GM21786 (cell line): ENCODE measurements at regions not wholly inside any gene's neighbourhood (a gene's known extent, or its start where the extent isn't known, plus 50 kb on each side); places are given as distances from the start of the nearest gene placed in this dataset.
"Not testable (repeated sequence)": the region's sequence is repeated elsewhere in the genome, so short reads cannot be mapped to it uniquely, and the experiment has no call there.

Source experiments
- ATAC-seq: cut with Tn5 transposase; IDR thresholded peaks from one replicate; pipeline ENCODE4 v1.9.1; 2021; ENCODE audit not compliant: unreplicated experiment

- ATAC-seq, result no peak
These were observed 90.9 kb upstream of the MDM1 start for GRCh38 chr12:68422956-68423574.

DNA sequence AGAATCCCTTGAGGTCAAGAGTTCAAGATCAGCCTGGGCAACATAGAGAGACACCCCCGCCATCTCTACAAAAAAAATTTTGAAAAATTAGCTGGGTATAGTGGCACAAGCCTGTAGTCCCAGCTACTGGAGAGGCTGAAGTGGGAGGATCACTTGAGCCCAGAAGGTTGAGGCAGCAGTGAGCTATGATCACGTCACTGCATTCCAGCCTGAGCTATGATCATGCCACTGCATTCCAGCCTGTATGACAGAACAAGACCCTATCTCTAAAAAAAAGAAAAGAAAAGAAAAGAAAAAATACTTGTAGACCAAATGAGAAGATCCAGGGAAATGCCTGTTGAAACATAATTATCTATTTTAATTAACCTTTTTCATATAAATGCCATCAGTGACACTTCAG is 93.8 kb upstream of the MDM1 start:
- ATAC-seq, result no peak

DNA sequence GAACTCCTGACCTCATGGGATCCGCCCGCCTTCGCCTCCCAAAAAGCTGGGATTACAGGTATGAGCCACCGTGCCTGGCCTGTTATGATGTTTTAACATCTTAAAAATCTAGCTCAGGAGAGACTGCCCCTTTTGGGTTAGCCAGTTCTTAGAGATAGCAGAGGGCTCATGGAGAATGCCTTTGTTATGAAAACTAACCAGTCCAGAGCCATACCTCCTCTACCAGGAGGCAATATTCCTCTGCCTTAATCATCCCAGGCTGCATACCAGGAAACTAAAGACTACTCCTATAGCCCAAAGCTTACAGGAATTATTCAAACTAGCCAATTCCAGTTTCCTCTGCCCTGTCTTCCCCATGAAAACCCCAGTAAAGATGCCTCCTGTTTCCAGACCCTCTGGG is 96.0 kb upstream of the MDM1 start:
- ATAC-seq, result no peak

GRCh38 chr12:68428724-68429501 is 96.8 kb upstream of the MDM1 start:
- no peak for ATAC-seq

- ATAC-seq, result no peak
These were observed 97.5 kb upstream of the MDM1 start for GRCh38 chr12:68429696-68430095.

DNA sequence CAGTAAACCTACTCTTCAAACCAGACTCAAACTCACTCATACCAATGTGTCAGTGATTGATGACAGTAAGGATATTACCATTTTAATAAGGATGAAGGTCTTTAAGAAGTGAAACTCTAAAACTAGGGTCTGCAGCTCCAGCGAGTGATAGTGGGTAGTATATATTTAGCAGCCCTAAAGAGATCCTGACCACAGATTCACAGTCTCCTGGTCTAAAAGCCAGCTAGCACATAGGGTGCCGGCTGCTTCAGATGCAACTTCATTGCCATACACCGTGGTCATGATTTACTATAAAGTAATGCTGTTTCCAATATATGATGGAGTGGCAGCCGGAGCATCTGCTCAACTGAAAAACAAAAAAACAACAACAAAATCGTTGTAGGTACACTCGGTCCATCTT is 99.6 kb upstream of the MDM1 start:
- no peak for ATAC-seq

- no peak for ATAC-seq
These were observed 100.5 kb upstream of the MDM1 start for GRCh38 chr12:68432622-68433021.

GRCh38 chr12:68434391-68435298 is 102.5 kb upstream of the MDM1 start:
- no peak for ATAC-seq

DNA sequence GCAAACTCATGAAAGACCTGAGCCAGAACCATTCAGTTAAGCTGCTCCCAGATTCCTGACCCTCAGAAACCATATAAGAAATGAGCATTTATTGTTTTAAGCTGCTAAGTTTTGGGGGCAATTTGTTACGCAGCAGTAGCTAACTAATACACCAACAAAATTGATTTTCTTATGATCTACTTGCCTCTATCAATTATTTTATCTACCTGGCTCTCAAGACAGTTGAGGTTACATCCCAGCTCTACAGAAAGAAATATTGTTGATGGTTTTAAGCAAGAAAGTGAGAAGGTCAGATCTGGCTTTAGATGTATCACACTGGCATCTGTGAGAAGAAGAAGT is 103.1 kb upstream of the MDM1 start:
- ATAC-seq, result no peak

GRCh38 chr12:68435816-68436215 is 103.7 kb upstream of the MDM1 start:
- no peak for ATAC-seq

- ATAC-seq, result no peak
These were observed 106.4 kb upstream of the MDM1 start for GRCh38 chr12:68438601-68439000.

- no peak for ATAC-seq
These were observed 107.3 kb upstream of the MDM1 start for GRCh38 chr12:68439368-68440045.

DNA sequence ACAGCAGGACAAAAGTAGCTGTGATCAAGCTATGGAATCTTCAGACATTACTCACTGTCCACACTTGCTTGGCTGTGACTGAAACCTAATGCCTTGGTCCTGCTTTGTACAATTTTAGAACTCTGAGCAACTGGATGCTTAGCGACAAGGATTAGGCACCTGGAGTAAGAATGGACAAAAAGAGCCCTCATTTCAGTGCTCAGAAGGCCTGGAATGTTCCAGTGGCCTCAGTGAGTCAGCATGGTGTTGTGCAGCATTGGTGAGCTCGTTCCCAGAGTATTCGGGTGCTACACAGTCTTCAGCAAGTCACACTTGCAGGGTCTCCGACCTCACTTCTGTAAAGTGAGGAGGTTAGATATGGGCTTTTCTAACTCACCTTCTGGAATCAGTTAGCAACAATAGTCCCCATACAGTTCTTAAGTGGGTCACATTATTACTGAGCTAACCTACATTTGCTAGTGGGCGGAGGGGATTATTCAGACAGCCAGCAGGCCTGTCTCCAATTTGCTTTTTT is 108.0 kb upstream of the MDM1 start:
- ATAC-seq, result no peak

GRCh38 chr12:68441167-68441566 is 109.0 kb upstream of the MDM1 start:
- ATAC-seq, result no peak

DNA sequence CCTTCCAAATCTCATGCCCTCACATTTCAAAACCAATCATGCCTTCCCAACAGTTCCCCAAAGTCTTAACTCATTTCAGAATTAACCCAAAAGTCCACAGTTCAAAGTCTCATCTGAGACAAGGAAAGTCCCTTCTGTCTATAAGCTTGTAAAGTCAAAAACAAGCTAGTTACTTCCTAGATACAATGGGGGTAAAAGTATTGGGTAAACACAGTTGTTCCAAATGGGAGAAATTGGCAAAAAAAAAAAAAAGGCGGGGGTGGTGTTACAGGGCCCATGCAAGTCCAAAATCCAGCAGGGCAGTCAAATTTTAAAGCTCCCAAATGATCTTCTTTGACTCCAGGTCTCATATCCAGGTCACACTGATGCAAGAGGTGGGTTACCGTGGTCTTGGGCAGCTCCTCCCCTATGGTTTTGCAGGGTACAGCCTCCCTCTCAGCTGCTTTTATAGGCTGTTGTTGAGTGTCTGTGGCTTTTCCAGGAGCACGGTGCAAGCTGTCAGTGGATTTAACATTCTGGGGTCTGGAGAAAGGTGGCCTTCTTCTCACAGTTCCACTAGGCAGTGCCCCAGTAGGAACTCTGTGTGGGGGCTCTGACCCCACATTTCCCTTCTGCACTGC is 110.3 kb upstream of the MDM1 start:
- ATAC-seq, result not testable (repeated sequence)

- not testable (repeated sequence) for ATAC-seq
These were observed 111.5 kb upstream of the MDM1 start for GRCh38 chr12:68443695-68444094.

- ATAC-seq, result no peak
These were observed 113.7 kb upstream of the MDM1 start for GRCh38 chr12:68445824-68446223.

DNA sequence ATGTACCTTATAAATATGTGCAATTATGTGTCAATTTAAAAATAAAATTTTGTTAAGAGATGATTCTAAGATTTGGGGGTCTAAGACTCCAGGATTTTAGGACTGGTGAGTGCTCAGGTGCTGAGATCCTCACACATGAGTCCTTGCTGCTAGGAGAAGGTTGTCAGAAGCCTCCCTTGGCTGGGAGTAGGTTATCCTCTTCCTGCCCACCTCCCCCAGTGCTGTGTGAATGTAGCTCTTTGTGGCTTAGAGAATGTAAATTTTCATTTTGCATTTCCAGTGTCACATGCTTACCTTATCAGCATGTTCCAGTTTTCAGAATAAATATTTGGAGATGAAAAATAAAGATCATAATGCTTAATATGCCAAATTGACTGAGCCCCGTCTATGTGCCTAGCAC is 114.2 kb upstream of the MDM1 start:
- no peak for ATAC-seq

DNA sequence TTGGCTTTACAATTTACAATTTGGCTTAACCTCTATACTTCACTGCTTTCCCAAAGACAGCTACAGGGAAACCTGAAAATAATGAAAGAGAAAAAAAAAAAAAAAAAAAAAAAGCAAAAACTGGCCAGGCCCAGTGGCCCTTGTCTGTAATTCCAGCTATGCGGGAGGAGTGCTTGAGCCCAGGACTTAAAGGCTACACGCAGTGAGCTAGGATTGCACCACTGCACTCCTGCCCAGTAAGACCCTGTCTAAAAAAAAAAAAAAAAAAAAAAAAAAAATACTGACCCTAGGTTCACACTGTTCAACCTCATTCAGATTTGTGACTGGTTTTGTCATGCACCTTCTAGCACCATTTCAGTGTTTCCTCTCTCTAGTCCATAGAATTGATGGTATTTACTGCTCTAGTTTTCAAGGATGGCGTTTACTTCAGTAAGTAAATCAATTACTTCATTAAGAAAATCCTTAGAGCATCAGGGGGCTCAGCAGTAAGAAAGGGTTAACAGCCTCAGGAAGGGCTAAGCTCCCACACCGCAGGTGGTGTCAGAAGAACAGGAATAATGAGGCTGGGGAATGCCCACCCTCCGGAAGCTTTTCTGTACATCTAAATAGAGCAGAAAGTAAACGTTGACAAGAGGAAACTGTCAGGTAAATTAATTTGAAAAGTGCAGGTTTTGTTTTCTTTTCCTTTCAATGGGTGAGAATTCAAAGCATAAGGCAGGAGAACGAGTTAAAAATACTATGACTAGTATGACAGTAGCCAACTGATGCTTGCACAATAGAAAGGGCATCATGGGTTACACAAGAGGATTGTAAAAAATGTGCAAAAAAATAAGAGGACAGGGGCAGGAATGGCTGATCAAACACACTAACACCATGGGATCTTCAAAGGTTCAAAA is 115.0 kb upstream of the MDM1 start:
- no peak for ATAC-seq

DNA sequence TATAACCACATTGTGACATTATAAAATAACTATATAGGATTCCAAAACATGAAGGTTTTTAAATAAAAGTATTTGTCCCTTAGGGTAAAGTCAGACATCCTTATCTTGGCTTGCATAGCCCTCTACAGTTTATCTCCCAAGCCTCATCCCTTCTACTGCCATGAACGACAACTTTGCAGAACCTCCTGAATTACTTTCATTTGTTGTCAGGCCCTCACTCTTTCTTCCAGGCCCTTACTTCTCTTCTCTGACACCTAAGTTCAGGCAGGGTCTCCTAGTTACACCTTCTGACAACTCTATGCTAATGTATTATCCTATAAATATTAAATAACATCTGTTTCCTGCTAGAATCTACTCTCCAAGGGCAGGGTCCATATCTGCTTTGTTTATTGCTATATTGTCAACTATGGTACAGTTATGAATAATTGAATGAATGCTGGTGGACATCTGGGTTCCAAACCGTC is 115.7 kb upstream of the MDM1 start:
- ATAC-seq, result no peak
